Astrocyte (in vitro differentiated cells and primary cell): ENCODE measurements at regions not wholly inside any gene's neighbourhood (a gene's known extent, or its start where the extent isn't known, plus 50 kb on each side); places are given as distances from the start of the nearest gene placed in this dataset.

Experiments used
- CTCF ChIP-seq: IDR thresholded peaks from 2 replicates; pipeline ENCODE4 v1.5.1; 2011; ENCODE audit warnings: low read depth, mild to moderate bottlenecking, inconsistent platforms, low read length, moderate library complexity; ENCODE audit not compliant: insufficient read depth
- EZH2 ChIP-seq: IDR thresholded peaks from 2 replicates; pipeline ENCODE4 v1.6.1; 2012; ENCODE audit warnings: mild to moderate bottlenecking, low read length, inconsistent platforms; ENCODE audit not compliant: insufficient read depth

DNA sequence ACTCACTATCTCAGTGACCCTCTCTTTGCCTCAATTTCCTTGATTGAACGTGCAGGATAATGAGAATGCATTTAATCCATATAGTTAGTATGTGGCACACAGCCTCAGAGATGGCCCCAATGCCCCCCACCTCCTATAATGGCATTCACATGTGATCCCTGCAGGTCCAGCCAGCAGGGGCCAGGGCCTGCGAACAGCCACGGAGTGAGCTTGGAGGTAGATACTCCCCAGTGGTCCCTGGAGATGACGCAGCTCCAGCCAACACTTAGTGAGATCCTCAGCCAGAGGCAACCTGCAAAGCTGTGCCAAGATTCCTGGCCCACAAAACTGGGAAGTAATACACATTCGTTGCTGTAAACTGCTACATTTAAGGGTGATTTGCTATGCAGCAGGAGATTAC, 184.9 kb upstream of the NSMCE3 start:
- TF ChIP-seq CTCF, result no peak
- no peak for TF ChIP-seq EZH2
